ENCODE measurements at regions not wholly inside any gene's neighbourhood (a gene's known extent, or its start where the extent isn't known, plus 50 kb on each side); places are given as distances from the start of the nearest gene placed in this dataset.
"Not testable (repeated sequence)": the region's sequence is repeated elsewhere in the genome, so short reads cannot be mapped to it uniquely, and the experiment has no call there.

DNA sequence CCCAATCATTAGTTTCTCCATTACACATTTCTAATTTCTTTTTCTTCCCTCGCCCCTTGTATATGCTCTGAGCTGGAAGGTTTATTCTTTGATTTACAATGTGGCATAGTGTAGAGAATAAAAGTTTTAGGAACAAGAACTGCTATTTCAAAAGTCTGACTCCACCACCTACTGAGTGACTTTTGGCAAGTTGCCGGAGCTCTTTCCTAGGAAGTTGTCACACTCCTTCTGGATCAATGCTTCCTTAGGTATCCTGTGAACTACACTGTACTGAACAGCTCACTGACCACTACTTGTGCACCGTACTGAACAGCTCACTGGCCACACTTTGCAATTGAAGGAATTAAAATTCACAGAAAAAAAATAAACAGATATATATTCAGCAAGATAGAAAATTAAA is 458.2 kb downstream of the FRK start:
- TF ChIP-seq, protein P1, sequence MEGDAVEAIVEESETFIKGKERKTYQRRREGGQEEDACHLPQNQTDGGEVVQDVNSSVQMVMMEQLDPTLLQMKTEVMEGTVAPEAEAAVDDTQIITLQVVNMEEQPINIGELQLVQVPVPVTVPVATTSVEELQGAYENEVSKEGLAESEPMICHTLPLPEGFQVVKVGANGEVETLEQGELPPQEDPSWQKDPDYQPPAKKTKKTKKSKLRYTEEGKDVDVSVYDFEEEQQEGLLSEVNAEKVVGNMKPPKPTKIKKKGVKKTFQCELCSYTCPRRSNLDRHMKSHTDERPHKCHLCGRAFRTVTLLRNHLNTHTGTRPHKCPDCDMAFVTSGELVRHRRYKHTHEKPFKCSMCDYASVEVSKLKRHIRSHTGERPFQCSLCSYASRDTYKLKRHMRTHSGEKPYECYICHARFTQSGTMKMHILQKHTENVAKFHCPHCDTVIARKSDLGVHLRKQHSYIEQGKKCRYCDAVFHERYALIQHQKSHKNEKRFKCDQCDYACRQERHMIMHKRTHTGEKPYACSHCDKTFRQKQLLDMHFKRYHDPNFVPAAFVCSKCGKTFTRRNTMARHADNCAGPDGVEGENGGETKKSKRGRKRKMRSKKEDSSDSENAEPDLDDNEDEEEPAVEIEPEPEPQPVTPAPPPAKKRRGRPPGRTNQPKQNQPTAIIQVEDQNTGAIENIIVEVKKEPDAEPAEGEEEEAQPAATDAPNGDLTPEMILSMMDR (IDR thresholded peaks at IDR 0.05), result no peak
- Mint-ChIP-seq H3K4me3 (no peak overlapping the region), H3K36me3 (ENCODE audit: low read depth) (no peaks in the 10 kb centered on the region), H3K27me3 (ENCODE audit: low read depth, poor library complexity) (no peaks in the 10 kb centered on the region), H3K9me3 (no peaks in the 10 kb centered on the region), H3K4me1 (peaks cover 22% of the 10 kb centered on the region), H3K27ac (no peak overlapping the region)
- no peak for DNase-seq

DNA sequence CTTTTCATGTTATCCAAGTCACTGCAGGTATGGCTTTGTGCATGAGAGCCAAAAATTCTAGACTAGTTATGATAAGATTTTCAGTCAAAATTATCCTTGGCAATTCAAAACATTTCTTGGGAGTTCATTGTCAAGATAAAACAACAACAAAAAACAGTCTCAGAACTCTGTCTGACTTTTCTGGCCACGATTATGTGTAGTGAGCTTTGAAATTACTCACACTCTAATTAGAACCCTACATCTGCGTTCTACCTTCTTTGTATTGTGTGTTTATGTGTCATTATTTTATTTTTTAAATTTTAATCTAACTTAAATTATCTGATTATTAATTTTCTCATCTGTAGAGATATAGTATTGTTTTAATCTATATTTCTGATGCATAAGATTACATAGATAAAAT is 459.2 kb downstream of the FRK start:
- H3K4me3 Mint-ChIP-seq, result no peak overlapping the region
- H3K36me3 Mint-ChIP-seq (ENCODE audit: low read depth), result no peaks in the 10 kb centered on the region
- DNase-seq, result no peak
- no peaks in the 10 kb centered on the region for H3K27me3 Mint-ChIP-seq (ENCODE audit: low read depth, poor library complexity)
- no peaks in the 10 kb centered on the region for H3K9me3 Mint-ChIP-seq
- peaks cover 22% of the 10 kb centered on the region for H3K4me1 Mint-ChIP-seq
- no peak overlapping the region for H3K27ac Mint-ChIP-seq
- TF ChIP-seq, protein P1 (IDR thresholded peaks at IDR 0.05), result no peak

DNA sequence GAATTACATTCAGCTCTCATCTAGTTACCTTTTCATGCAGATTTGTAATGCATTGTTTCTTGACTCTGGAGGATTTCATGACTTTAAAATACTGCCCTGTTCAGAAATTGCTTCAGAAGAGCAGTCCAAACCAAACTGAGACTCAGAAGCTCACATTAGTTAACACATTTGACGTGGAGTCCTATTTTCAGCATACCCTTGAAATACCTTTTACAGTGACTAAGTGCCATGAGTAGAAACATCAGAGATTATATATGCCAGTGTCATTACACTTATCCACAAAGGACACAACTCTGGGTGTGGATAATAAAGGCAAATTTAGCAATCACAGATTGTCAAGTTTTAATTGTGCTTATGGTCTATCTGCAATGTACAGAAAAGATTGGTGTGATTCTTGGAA is 459.6 kb downstream of the FRK start:
- no peak for DNase-seq
- no peaks in the 10 kb centered on the region for H3K27me3 Mint-ChIP-seq (ENCODE audit: low read depth, poor library complexity)
- no peak overlapping the region for H3K27ac Mint-ChIP-seq
- H3K4me1 Mint-ChIP-seq, result peaks cover 22% of the 10 kb centered on the region
- no peaks in the 10 kb centered on the region for H3K9me3 Mint-ChIP-seq
- H3K4me3 Mint-ChIP-seq, result no peak overlapping the region
- no peaks in the 10 kb centered on the region for H3K36me3 Mint-ChIP-seq (ENCODE audit: low read depth)
- TF ChIP-seq, protein P1 (IDR thresholded peaks at IDR 0.05), result no peak

DNA sequence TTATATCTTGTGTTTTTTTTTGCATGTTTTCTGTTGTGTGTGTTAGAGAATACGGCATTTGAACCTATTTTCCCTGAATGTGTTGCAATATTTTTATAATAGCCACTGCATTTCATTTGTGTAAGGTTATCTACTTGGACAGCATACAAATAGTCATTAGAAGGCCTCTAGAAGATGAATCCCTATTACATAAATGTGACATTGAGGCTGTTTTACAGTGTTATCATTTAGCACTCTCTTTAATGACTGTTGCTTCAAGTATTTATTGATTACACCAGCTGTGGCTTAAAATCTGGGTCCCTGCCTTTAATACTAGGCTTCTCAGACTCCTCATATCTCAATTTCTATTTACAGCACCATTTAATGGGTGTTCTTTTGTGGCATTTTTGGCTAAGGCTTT is 465.8 kb downstream of the FRK start:
- Mint-ChIP-seq H3K4me3 (no peak overlapping the region), H3K9me3 (peaks cover 4% of the 10 kb centered on the region), H3K36me3 (ENCODE audit: low read depth) (no peaks in the 10 kb centered on the region), H3K27ac (no peak overlapping the region), H3K27me3 (ENCODE audit: low read depth, poor library complexity) (no peaks in the 10 kb centered on the region), H3K4me1 (peaks cover 9% of the 10 kb centered on the region)
- TF ChIP-seq, protein P1 (IDR thresholded peaks at IDR 0.05), result no peak
- no peak for DNase-seq

DNA sequence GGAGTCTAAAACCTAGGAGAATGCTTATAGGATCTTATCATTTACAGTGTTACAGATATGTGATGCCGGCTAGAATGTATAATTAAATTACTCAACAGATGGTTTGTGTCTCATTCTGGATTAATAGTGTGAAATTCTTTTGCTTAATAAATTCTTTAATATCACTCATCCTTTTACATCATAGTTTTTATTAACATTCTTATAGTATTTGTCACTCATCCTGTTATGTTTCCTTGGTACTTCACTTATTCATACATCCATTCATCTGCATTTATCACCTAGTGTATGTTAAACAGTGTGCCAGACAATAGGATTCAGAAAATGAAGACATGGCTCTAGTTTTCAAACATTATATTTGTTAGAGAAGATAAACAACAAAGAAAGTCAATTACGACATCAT is 468.7 kb downstream of the FRK start:
- Mint-ChIP-seq H3K36me3 (ENCODE audit: low read depth) (no peaks in the 10 kb centered on the region), H3K4me1 (no peaks in the 10 kb centered on the region), H3K27me3 (ENCODE audit: low read depth, poor library complexity) (no peaks in the 10 kb centered on the region), H3K9me3 (peaks cover 4% of the 10 kb centered on the region), H3K27ac (no peak overlapping the region), H3K4me3 (no peak overlapping the region)
- TF ChIP-seq, protein P1 (IDR thresholded peaks at IDR 0.05), result no peak
- DNase-seq, result no peak

DNA sequence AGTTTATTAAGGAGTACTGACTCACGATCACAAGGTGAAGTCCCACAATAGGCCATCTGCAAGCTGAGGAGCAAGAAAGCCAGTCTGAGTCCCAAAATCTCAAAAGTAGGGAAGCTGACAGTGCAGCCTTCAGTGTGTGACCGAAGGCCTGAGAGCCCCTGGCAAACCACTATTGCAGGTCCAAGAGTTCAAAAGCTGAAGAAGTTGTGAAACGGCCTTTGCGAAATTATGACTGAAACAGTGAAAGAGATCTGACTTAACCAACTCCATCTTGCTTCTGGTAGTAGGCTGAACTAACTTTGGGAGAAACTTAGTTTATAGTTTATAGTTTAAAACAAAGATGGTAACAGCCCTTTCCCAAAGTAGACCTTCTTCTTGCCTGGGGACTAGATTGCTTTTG is 471.6 kb downstream of the FRK start:
- not testable (repeated sequence) for H3K4me3 Mint-ChIP-seq; H3K4me1 Mint-ChIP-seq; H3K27me3 Mint-ChIP-seq (ENCODE audit: low read depth, poor library complexity); H3K9me3 Mint-ChIP-seq; H3K27ac Mint-ChIP-seq; H3K36me3 Mint-ChIP-seq (ENCODE audit: low read depth); DNase-seq
